ENCODE measurements at regions not wholly inside any gene's neighbourhood (a gene's known extent, or its start where the extent isn't known, plus 50 kb on each side); places are given as distances from the start of the nearest gene placed in this dataset.

DNA sequence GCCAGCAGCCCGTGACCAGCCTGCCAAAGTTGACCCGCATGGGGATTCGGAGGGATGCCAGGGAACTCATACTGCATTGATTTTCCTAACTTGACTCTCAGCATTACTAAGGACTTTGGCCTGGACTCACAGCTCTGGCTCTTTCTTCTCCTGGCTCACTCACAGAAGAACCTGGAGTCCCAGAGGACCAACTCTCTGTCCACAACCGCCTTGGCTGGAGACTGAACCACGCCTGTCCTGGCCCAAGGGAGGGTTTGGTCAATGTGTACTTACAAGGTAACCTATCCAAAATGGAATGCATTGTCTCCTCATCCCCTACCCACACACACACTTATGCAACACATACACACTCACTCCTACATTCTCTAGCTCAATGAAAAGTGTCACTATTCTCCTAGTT is 135.6 kb upstream of the KLHL29 start:
- H3K9me3 ChIP-seq, result no peaks in the 10 kb centered on the region
- H3K4me1 ChIP-seq, result peaks cover 0 to 23% of the 10 kb centered on the region in 2 donors
- intact Hi-C loops (cut with DNase I; ENCODE audit: low total_unique reads), result no loop called here
- H3K36me3 ChIP-seq, result no peaks in the 10 kb centered on the region
- no peaks in the 10 kb centered on the region for H3K27me3 ChIP-seq
- ATAC-seq (peak; percentile 65 to 81), DNase-seq (peak; percentile 33 to 63)
- in situ Hi-C loops (cut with MboI; ENCODE audit: low sequenced_read_pairs in 4 of 4), result no loop called here
- no peak overlapping the region for H3K4me3 ChIP-seq
- peak overlapping the region in 1 of 4 donors; percentile 17 for H3K27ac ChIP-seq
- no peak for TF ChIP-seq POLR2A (IDR thresholded peaks at IDR 0.05)
- TF ChIP-seq, protein P1, sequence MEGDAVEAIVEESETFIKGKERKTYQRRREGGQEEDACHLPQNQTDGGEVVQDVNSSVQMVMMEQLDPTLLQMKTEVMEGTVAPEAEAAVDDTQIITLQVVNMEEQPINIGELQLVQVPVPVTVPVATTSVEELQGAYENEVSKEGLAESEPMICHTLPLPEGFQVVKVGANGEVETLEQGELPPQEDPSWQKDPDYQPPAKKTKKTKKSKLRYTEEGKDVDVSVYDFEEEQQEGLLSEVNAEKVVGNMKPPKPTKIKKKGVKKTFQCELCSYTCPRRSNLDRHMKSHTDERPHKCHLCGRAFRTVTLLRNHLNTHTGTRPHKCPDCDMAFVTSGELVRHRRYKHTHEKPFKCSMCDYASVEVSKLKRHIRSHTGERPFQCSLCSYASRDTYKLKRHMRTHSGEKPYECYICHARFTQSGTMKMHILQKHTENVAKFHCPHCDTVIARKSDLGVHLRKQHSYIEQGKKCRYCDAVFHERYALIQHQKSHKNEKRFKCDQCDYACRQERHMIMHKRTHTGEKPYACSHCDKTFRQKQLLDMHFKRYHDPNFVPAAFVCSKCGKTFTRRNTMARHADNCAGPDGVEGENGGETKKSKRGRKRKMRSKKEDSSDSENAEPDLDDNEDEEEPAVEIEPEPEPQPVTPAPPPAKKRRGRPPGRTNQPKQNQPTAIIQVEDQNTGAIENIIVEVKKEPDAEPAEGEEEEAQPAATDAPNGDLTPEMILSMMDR (IDR thresholded peaks at IDR 0.05 in 4 of 5, conservative IDR thresholded peaks at IDR 0.05 in 1 of 5), result no peak

- no peak for DNase-seq
- ATAC-seq, result peak in 1 of 2 donors; percentile 63
- TF ChIP-seq, protein P1 (IDR thresholded peaks at IDR 0.05 in 4 of 5, conservative IDR thresholded peaks at IDR 0.05 in 1 of 5), result no peak
- TF ChIP-seq POLR2A (IDR thresholded peaks at IDR 0.05), result no peak
- Histone ChIP-seq H3K9me3 (no peaks in the 10 kb centered on the region), H3K4me1 (peaks cover 0 to 23% of the 10 kb centered on the region in 2 donors), H3K36me3 (no peaks in the 10 kb centered on the region), H3K27me3 (no peaks in the 10 kb centered on the region), H3K4me3 (no peak overlapping the region), H3K27ac (peak overlapping the region in 1 of 4 donors; percentile 33)
- in situ Hi-C loops (cut with MboI; ENCODE audit: low sequenced_read_pairs in 4 of 4), result no loop called here
- intact Hi-C loops (cut with DNase I; ENCODE audit: low total_unique reads), result no loop called here
Measured at GRCh38 chr2:23250371-23250770, 134.6 kb upstream of the KLHL29 start.

DNA sequence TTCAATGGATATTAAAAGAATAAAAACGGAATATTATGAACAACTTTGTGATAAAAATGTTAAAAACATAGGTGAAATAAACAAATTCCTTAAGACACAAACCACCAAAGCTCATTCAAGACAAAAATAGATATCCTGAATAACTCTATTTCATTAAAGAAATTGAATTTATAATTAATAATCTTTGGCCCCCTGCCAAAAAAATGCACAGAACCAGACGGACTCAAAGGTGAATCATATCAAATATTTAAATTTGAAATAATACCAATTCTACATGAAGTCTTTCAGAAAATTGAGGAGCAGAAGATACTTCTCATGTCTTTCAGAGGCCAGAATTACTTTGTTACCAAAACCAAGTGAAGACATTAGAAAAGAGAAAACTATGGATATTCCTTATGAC is 128.3 kb upstream of the KLHL29 start:
- H3K9me3 ChIP-seq, result no peaks in the 10 kb centered on the region
- H3K27ac ChIP-seq, result no peak overlapping the region
- in situ Hi-C loops (cut with MboI; ENCODE audit: low sequenced_read_pairs in 4 of 4) (no loop called here), intact Hi-C loops (cut with DNase I; ENCODE audit: low total_unique reads) (no loop called here)
- ATAC-seq (no peak), DNase-seq (no peak)
- no peak for TF ChIP-seq POLR2A (IDR thresholded peaks at IDR 0.05)
- TF ChIP-seq, protein P1 (IDR thresholded peaks at IDR 0.05 in 4 of 5, conservative IDR thresholded peaks at IDR 0.05 in 1 of 5), result no peak
- H3K36me3 ChIP-seq, result no peaks in the 10 kb centered on the region
- H3K4me3 ChIP-seq, result no peak overlapping the region
- H3K27me3 ChIP-seq, result no peaks in the 10 kb centered on the region
- no peaks in the 10 kb centered on the region for H3K4me1 ChIP-seq

GRCh38 chr2:23260621-23261020 is 124.4 kb upstream of the KLHL29 start:
- TF ChIP-seq POLR2A (IDR thresholded peaks at IDR 0.05), result no peak
- TF ChIP-seq, protein P1 (IDR thresholded peaks at IDR 0.05 in 4 of 5, conservative IDR thresholded peaks at IDR 0.05 in 1 of 5), result no peak
- no peaks in the 10 kb centered on the region for H3K9me3 ChIP-seq
- no peaks in the 10 kb centered on the region for H3K36me3 ChIP-seq
- in situ Hi-C loops (cut with MboI; ENCODE audit: low sequenced_read_pairs in 4 of 4), result no loop called here
- intact Hi-C loops (cut with DNase I; ENCODE audit: low total_unique reads), result no loop called here
- DNase-seq, result no peak
- ATAC-seq, result no peak
- no peaks in the 10 kb centered on the region for H3K27me3 ChIP-seq
- no peak overlapping the region for H3K4me3 ChIP-seq
- H3K27ac ChIP-seq, result no peak overlapping the region
- H3K4me1 ChIP-seq, result no peaks in the 10 kb centered on the region

All from gastrocnemius medialis (tissue), 4 donors.